NCI-H510A treated with DMSO at 0.1 percent for 48 hours (cell line): ENCODE measurements at regions not wholly inside any gene's neighbourhood (a gene's known extent, or its start where the extent isn't known, plus 50 kb on each side); places are given as distances from the start of the nearest gene placed in this dataset.

Source experiments
- DNase-seq: peaks from one replicate; lab custom pipeline; 2025; lab: John Stamatoyannopoulos, UW

DNA sequence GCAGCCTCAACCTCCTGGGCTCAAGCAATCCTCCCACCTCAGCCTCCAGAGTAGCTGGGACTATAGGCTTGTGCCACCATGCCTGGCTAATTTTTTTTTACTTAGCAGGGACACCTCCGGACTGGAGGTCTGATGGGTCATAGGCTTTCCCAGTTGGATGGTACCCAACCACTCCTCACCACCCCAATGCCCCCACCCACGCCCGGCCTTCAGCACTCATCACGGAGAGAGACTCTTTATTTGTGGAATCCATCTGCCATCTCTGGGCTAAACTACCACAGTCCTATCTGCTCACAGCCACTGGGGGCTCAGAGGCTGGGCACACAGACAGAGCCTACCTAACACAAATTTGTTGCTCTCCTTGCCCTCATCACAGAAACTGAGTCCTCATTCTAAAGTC lies 58.3 kb upstream of the STXBP1 start:
- DNase-seq, result no peak

DNA sequence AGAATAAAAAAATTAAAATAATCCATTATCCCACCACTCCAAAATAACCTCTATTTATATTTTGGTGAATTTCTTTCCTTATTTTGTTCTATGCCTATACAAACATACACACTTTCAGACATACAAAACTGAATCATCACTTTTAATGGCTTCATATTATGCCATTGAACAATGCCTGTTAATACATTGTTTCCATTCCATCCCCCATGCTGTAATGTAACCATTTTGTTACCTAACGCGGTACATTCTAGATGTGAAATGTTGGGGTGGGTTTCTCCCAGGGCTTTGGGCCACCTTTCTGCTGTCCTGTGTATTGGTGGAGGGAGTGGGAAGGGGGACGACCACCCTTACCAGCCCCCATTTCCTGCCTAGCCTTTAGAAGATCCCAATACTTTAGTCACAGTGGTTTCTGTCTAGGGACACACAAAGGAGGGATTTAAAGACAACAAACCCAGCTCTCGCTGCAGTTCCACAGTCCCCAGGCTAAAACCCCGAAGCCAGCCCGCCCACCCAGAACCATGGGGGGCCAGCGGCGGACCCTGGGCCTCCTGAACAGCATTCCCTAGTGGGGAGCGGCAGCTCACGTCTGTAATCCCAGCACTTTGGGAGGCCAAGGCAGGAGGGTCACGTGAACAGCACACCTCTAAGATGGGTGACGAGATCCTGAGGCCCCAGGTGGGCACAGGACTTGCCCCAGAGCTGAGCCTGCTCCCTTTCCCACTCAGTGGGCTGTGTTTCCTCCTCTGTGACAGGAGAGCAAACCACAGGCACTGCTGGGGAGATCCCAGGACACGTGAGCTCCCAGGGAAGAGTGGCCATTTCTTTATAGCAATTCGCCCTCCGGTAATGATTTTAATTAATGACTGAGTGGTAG lies 56.9 kb upstream of the STXBP1 start:
- DNase-seq, result no peak

- no peak for DNase-seq
Measured at GRCh38 chr9:127555840-127556820, 55.9 kb upstream of the STXBP1 start.

- DNase-seq, result no peak
Measured at GRCh38 chr9:127556871-127557270, 55.2 kb upstream of the STXBP1 start.

GRCh38 chr9:127557466-127557869 lies 54.6 kb upstream of the STXBP1 start:
- DNase-seq, result no peak

GRCh38 chr9:127557998-127558546 lies 54.0 kb upstream of the STXBP1 start:
- DNase-seq, result no peak

DNA sequence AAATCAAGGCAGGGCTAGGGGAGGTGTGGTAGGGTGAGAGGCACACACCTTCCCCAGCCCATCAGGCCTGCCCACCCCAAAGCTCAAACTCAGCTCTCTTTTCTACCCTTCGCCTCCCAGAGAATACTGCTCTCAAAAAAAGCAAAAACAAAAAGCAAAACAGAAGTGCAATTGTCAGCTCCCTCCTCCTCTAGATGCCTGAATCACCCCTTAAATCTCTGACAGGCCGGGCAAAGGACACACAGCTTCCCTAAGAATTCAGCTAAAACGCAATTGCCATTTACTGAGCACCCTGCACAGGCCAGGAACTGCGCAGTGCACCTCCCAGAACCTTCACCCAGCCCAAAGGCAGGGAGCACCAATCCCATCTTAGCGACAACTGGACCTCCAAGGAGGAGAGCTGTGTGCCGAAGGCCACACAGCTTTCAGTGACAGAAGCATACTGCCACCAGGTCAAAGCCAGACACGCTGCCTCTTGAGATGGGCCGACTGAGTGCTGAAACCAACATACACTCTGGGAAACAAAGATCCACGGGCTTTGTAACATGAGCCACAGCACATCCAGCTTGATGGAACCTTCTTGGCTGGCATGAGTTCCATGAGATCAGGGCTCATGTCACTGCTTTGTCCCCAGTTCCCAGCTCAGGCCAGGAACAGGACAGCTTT lies 53.4 kb upstream of the STXBP1 start:
- peak; percentile 23 for DNase-seq

DNA sequence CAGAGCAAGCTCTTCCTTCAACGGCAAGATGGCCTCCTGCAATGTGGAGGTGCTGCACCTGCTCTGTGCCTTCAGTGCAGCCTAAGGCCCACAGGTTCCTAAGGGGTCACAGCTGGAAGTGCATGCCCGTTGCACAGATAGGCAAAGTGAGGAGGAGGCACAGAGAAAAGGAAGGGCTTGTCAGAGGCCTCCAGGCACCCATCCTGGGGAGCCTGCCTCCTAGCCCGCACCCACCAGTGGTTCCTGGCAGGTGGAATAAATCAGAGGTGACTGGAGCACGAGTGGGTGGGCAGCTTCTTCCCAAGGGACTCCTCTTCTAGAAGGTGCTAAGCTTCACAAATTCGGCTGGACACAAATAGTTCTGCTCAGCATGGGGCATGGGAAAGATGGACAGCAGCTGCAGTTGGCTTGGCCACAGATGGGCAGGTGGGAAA lies 52.8 kb upstream of the STXBP1 start:
- DNase-seq, result no peak

- no peak for DNase-seq
Measured at GRCh38 chr9:127561491-127562278, 50.4 kb upstream of the STXBP1 start.
